GM19043 (cell line): ENCODE measurements at regions not wholly inside any gene's neighbourhood (a gene's known extent, or its start where the extent isn't known, plus 50 kb on each side); places are given as distances from the start of the nearest gene placed in this dataset.
"Not testable (repeated sequence)": the region's sequence is repeated elsewhere in the genome, so short reads cannot be mapped to it uniquely, and the experiment has no call there.

Source experiments
- ATAC-seq: cut with Tn5 transposase; IDR thresholded peaks from one replicate; pipeline ENCODE4 v1.9.1; 2021; ENCODE audit warnings: low read depth; ENCODE audit not compliant: unreplicated experiment

- ATAC-seq: no peak
Observed at GRCh38 chr1:189803364-189803763, 674.3 kb downstream of the BRINP3 start.

- no peak for ATAC-seq
Observed at GRCh38 chr1:189804352-189804751, 673.3 kb downstream of the BRINP3 start.

GRCh38 chr1:189805735-189806134, 671.9 kb downstream of the BRINP3 start:
- no peak for ATAC-seq

- not testable (repeated sequence) for ATAC-seq
Observed at GRCh38 chr1:189810639-189811038, 667.0 kb downstream of the BRINP3 start.

DNA sequence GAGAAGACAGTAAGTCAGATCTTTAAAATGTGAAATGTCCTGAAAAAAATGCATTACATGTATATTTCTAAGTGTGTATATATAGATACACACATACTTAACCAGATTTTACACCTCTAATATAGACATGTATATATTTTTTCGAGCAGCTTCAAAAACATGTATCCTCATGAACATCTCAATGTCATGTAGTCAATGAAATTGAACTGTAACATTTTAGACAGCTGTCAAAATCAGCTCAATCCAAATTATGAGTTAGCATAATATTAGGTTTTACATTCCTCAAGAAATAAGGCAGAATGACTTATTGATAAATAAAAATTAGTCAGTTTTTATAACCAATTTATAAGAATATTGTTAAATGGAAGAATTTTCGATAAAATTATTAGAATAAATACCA, 665.7 kb downstream of the BRINP3 start:
- no peak for ATAC-seq

DNA sequence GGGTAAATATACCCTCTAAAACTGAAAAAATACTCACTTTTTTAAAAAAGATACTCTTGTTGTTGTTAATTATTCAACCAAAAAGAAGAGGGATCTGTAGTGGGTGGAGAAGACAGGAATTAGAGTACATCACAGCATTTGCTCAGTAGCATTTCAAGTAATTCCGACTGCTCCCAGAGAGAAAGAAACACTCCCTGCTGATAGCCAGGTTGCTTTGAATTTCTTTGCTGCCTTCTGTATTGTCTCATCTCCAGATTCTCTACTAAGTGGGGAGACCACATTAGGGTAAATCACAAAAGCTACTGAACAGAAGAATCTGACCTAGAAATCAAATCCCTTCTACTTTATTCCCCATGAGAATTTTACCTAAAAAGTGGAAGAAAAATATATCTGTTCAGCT, 661.1 kb downstream of the BRINP3 start:
- ATAC-seq: no peak

DNA sequence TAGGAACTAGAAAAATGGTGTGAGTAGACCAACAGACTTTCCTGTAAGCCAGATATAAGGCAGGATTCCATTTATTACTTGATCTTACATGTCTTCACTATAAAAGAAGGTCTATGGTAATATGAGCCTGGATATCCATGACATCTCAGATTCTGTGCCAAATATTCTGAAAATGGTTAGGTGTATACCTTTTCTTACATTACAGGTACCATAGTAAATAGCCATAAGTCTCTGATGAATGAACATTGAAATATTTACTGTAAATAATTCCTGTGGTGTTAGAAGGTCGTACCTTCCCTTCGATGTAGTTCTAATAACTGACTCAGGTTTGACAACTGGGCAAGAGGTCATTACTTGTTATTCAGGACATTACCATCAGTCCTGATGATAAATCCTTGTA, 657.9 kb downstream of the BRINP3 start:
- ATAC-seq: no peak

GRCh38 chr1:189821833-189822232, 655.8 kb downstream of the BRINP3 start:
- no peak for ATAC-seq

GRCh38 chr1:189834813-189835212, 642.9 kb downstream of the BRINP3 start:
- ATAC-seq: no peak

GRCh38 chr1:189847613-189848012, 630.1 kb downstream of the BRINP3 start:
- no peak for ATAC-seq

DNA sequence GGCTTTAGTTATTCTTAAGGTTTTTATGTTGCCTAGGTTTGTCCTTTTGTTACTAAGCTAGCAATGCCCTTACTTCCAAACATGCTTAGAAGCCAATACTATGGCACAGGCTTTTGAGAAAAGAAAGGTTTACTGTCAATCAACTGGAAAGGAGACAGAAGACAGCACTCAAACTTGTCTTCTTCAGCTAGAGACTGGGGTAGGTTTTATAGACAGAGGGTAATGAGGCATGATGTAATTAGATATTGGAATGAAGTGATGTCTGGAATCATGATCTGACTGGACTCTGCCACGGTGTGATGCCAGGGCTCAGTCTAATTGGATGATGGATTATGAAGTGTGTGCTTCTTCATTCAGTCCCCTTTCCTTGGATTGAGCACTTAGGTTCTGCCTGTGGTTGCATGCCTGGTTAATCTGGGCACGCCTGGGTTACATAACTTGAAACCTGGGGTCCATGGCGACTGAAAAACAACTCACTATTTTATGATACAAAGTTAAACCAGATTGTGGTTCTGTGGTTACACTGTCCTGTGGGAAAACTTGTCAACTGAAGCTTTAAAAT, 625.8 kb downstream of the BRINP3 start:
- ATAC-seq: no peak

DNA sequence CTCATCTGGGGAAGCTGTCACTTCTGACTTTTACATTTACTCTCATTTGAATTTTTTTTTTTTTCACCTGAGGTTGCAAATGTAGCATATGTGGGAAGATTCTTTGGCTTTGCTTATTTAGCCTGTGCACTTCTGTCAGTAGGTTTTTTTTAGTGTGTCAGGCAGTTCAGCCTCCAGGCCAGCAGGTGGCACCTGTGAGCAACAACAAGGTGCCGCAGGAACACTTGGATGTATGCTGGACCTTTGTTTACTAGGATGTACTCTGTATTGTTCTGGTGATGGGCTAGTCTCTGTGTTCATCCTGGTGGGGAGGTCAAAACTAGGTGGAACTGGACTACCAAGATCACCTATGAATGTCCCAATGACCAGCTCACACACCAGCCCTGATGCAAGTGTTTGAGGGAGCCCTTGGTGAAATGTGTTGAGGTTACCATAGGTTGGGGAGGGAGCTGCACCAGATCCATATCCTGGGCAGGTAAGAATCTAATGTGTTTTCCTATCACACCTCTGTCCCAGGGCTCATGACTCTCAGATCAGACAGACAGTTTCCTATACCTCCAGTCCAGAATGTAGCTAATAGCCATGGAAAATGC, 618.2 kb downstream of the BRINP3 start:
- ATAC-seq: peak; percentile 68

GRCh38 chr1:189866606-189867005, 611.1 kb downstream of the BRINP3 start:
- no peak for ATAC-seq

GRCh38 chr1:189868021-189868420, 609.6 kb downstream of the BRINP3 start:
- no peak for ATAC-seq

DNA sequence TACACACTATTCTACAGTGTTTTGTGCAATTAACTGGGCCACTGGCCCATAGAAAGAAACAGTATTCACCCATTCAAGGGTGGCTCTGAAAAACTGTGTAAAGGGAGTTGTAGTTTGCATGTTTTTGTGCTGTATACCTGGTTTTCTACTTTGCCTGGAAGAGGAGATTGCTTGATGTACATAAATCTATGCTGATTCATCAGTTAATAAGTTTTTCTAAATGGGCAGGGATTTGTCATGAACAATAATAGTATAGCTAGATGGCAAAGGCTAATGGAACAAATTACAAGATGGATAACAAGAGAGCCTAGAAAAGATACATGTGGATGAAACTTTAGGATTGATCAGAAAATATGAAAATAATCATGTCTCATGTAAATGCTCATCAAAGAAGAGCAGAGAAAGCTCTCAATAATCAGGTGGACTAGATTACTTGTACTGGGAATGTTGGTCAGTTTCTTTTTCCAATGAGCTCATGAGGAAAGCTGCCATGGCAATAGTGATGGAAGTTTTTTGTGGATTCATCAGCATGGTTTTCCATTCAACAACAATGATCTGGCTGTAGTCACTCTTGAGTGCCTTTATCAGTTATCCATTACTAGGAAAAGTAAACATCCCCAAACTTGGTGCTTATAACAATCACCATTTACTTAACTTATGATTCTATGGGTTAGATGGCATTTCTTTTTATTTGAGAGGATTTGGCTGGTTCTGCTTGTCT, 602.8 kb downstream of the BRINP3 start:
- no peak for ATAC-seq

GRCh38 chr1:189880135-189880534, 597.5 kb downstream of the BRINP3 start:
- no peak for ATAC-seq

DNA sequence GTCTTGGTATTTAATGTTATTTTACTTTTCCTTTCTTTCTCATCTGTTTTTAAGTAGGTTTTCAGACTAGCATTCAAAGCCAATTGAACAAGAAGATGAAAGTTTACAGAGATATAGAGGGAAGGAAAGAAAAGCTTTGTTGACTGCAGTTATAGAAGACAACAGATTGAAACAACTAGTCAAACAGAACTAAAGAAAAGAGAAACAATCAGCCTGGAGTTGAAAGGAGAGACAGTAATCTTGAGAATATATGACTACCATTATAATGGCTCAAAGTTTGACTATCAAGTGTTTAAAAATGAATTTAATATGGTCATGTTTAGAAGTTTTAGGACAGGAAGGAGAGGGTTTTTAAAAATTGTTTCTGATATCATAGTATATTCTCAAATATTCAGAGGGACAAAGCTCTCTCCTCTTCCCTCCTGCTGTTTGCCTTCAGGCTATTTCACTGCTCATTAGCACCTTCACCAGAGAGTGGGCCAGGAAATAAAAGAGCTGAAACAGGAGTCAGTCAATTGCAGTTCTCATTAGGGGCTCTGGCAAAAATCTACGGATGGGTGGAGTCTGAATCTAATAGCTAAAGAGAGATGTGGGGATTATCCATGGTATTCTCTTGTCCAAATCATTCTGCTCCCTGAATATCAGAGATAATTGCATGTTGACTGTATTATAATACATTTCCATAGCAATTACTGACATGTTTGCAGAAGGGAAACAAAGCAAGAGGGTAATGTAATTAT, 577.8 kb downstream of the BRINP3 start:
- ATAC-seq: no peak

DNA sequence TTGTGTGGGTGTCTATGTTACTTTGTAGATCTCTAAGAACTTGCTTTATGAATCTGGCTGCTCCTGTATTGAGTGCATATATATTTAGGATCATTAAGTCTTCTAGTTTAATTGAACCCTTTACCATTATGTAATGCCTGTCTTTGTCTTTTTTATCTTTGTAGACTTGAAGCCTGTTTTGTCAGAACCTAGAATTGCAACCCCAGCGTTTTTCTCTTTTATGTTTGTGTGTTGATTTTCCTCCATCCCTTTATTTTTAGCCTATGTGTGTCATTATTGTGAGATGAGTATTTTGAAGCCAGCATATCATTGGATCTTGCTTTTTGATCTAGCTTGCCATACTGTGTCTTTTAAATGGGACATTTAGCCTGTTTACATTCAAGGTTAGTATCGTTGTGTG, 573.2 kb downstream of the BRINP3 start:
- no peak for ATAC-seq

GRCh38 chr1:189908113-189908512, 569.6 kb downstream of the BRINP3 start:
- no peak for ATAC-seq

DNA sequence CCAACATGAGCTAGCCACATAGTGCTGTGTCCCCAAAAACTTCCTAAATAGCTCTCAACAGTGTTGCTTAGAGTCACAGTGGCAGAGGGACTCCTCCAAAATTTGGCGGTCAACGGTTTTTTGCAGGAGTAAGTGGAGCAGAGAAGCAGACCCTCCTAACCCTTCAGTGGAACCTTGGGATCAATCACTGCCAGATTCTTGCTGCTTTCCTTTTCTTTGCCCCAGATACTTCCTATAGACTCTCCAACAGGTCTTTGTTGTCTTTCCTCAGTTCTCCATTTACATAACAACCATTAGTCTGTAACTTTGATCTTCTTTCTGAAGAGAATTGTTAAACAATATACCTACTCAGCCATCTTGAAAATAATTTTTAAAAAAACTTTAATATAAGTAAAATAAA, 556.1 kb downstream of the BRINP3 start:
- no peak for ATAC-seq

GRCh38 chr1:189927641-189928040, 550.0 kb downstream of the BRINP3 start:
- ATAC-seq: no peak
